ENCODE measurements at regions not wholly inside any gene's neighbourhood (a gene's known extent, or its start where the extent isn't known, plus 50 kb on each side); places are given as distances from the start of the nearest gene placed in this dataset.

- TF ChIP-seq, protein P1, sequence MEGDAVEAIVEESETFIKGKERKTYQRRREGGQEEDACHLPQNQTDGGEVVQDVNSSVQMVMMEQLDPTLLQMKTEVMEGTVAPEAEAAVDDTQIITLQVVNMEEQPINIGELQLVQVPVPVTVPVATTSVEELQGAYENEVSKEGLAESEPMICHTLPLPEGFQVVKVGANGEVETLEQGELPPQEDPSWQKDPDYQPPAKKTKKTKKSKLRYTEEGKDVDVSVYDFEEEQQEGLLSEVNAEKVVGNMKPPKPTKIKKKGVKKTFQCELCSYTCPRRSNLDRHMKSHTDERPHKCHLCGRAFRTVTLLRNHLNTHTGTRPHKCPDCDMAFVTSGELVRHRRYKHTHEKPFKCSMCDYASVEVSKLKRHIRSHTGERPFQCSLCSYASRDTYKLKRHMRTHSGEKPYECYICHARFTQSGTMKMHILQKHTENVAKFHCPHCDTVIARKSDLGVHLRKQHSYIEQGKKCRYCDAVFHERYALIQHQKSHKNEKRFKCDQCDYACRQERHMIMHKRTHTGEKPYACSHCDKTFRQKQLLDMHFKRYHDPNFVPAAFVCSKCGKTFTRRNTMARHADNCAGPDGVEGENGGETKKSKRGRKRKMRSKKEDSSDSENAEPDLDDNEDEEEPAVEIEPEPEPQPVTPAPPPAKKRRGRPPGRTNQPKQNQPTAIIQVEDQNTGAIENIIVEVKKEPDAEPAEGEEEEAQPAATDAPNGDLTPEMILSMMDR (IDR thresholded peaks at IDR 0.05 in 2 of 3, conservative IDR thresholded peaks at IDR 0.05 in 1 of 3; ENCODE audit: insufficient read depth in 2 of 3, low read depth in 1 of 3, low read length in 3 of 3) = no peak
- TF ChIP-seq ATF2 (CRISPR knock-in tag; IDR thresholded peaks at IDR 0.05) (no peak), PHF8 (IDR thresholded peaks at IDR 0.05; ENCODE audit: borderline replicate concordance, low read length) (no peak), MXI1 (IDR thresholded peaks at IDR 0.05; ENCODE audit: low read depth, low read length) (no peak), GATAD2B (IDR thresholded peaks at IDR 0.05; ENCODE audit: borderline replicate concordance) (no peak), CREM (IDR thresholded peaks at IDR 0.05; ENCODE audit: low read depth) (no peak), NFIX (CRISPR knock-in tag; IDR thresholded peaks at IDR 0.05; ENCODE audit: low read depth) (no peak)
- TF ChIP-seq, protein P2, sequence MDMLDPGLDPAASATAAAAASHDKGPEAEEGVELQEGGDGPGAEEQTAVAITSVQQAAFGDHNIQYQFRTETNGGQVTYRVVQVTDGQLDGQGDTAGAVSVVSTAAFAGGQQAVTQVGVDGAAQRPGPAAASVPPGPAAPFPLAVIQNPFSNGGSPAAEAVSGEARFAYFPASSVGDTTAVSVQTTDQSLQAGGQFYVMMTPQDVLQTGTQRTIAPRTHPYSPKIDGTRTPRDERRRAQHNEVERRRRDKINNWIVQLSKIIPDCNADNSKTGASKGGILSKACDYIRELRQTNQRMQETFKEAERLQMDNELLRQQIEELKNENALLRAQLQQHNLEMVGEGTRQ (CRISPR knock-in tag; IDR thresholded peaks at IDR 0.05) = no peak
- TF ChIP-seq, protein P3, sequence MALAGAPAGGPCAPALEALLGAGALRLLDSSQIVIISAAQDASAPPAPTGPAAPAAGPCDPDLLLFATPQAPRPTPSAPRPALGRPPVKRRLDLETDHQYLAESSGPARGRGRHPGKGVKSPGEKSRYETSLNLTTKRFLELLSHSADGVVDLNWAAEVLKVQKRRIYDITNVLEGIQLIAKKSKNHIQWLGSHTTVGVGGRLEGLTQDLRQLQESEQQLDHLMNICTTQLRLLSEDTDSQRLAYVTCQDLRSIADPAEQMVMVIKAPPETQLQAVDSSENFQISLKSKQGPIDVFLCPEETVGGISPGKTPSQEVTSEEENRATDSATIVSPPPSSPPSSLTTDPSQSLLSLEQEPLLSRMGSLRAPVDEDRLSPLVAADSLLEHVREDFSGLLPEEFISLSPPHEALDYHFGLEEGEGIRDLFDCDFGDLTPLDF (CRISPR knock-in tag; IDR thresholded peaks at IDR 0.05) = no peak
Observed at GRCh38 chr3:76940181-76940770, 99.6 kb upstream of the ROBO2 start.

Measured in K562 (cell line).